Esophagus (tissue), 2 donors: ENCODE measurements at regions not wholly inside any gene's neighbourhood (a gene's known extent, or its start where the extent isn't known, plus 50 kb on each side); places are given as distances from the start of the nearest gene placed in this dataset.

ENCODE experiments used
- H3K27ac ChIP-seq, 2 donors: one replicate each; pipeline ENCODE4 v1.5.1; 2013; ENCODE audit warnings: low read depth in 2 of 2, mild to moderate bottlenecking in 2 of 2, inconsistent platforms in 1 of 2, low read length in 1 of 2, moderate library complexity in 1 of 2
- H3K27me3 ChIP-seq, 2 donors: one replicate each; pipeline ENCODE4 v1.6.1; 2013; ENCODE audit warnings: low read length in 2 of 2, control low read depth in 1 of 2, mild to moderate bottlenecking in 1 of 2; ENCODE audit not compliant: insufficient read depth in 2 of 2, control insufficient read depth in 1 of 2
- H3K36me3 ChIP-seq, 2 donors: one replicate each; pipeline ENCODE4 v1.6.1; 2013; ENCODE audit warnings: low read length in 1 of 2; ENCODE audit not compliant: control insufficient read depth in 2 of 2, insufficient read depth in 2 of 2
- H3K4me1 ChIP-seq, 2 donors: one replicate each; pipeline ENCODE4 v1.6.1; 2013; ENCODE audit warnings: low read length in 1 of 2; ENCODE audit not compliant: control insufficient read depth in 2 of 2, insufficient read depth in 2 of 2
- H3K4me3 ChIP-seq, 2 donors: one replicate each; pipeline ENCODE4 v1.5.1; 2013; ENCODE audit warnings: low read length in 2 of 2, mild to moderate bottlenecking in 2 of 2, low read depth in 1 of 2, moderate library complexity in 1 of 2
- H3K9me3 ChIP-seq, 2 donors: one replicate each; pipeline ENCODE4 v1.6.1; 2013; ENCODE audit warnings: mild to moderate bottlenecking in 2 of 2, low read depth in 1 of 2, low read length in 1 of 2, moderate library complexity in 1 of 2; ENCODE audit not compliant: control insufficient read depth in 2 of 2, insufficient read depth in 1 of 2
- WGBS, 2 donors: extraction: QIAGEN DNeasy Blood & Tissue Kit; methylation state at CpG; one replicate each; pipeline ENCODE4 v1.1.7; 2013; 5-methylcytosine and 5-hydroxymethylcytosine counted together
- donor health status: healthy with polysubstance abuse.
- donor health status: Bipolar disorder and iron deficiency.

GRCh38 chr7:13090959-13091358, 403.5 kb downstream of the ARL4A start:
- 86 to 92% methylated on average over 1 of the region's 1 CpG for WGBS, 2 donors
- Histone ChIP-seq H3K4me1 (no peaks in the 10 kb centered on the region), H3K27me3 (no peaks in the 10 kb centered on the region), H3K4me3 (no peak overlapping the region), H3K36me3 (no peaks in the 10 kb centered on the region), H3K9me3 (no peaks in the 10 kb centered on the region), H3K27ac (no peak overlapping the region)

DNA sequence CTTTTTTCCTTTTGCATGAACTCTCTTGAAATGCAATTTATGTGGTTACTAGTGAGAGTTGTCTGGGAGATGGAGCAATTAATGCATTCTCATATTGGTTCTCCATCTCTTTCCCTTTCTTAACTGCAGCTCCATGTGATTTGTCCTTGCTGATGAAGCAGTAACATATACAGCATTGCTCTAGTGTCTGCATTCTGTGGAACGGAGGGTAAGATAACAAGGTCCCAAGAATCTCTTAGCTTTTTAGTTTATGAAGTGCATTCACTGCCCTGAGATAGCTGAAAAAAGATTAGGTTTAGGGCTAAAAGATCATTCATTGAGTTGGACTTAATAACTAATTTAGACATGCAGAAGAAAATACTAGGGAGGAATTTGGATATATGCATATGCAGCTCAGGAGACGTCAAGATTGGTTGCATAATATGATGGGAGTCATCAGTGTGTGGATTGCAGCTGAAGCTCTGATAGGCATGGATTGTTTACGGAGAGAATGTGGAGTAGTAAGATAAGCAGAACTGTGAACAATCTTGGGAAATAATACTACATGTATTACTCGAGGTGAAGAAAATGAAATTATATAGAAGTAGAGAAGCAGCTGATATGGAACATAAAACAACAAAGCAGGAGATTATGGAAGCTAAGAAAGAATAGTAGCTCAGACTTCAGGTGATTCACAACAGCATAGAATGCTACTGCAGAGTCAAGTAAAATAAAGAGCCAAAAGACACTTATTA, 404.7 kb downstream of the ARL4A start:
- H3K4me1 ChIP-seq = no peaks in the 10 kb centered on the region
- H3K4me3 ChIP-seq = no peak overlapping the region
- no peaks in the 10 kb centered on the region for H3K36me3 ChIP-seq
- no peaks in the 10 kb centered on the region for H3K27me3 ChIP-seq
- no peaks in the 10 kb centered on the region for H3K9me3 ChIP-seq
- H3K27ac ChIP-seq = no peak overlapping the region
- whole genome bisulfite sequencing, 2 donors = 66 to 72% methylated on average over 4 of the region's 4 CpGs

DNA sequence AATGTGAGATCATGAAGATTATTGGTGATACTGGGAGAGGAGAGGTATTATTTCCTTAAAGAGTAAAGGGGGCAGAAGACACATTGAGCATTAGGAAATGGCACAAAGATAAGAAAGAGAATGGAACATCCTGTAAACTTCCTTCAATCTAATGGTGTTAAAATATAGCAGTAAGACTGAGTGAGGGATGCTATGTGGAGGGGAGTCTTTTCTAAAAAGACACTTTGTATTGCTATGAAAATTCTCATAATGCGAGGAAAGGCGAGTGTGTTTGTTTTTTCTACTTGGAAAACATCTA, 405.2 kb downstream of the ARL4A start:
- Histone ChIP-seq H3K9me3 (no peaks in the 10 kb centered on the region), H3K27me3 (no peaks in the 10 kb centered on the region), H3K4me1 (no peaks in the 10 kb centered on the region), H3K27ac (no peak overlapping the region), H3K36me3 (no peaks in the 10 kb centered on the region), H3K4me3 (no peak overlapping the region)
- WGBS, 2 donors = 71 to 73% methylated on average over 2 of the region's 2 CpGs

DNA sequence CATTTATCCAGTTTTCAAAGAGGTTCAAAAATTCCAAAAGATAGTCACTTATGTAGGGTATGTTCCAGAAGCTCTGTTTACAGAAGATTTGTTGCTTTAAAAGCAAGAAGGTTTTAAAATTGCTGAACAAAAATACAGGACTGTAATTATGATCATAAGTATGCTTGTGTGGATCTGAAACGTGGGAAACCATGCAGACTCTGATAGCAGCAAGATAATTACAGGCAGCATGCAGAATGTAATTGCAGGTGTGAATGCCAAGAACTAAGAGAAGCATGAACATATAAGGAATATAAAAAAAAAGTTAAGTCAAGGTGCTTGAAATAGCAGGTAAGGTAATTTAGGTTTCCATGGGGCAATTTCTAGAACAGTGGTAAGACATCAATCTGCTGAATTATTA, 405.7 kb downstream of the ARL4A start:
- H3K4me1 ChIP-seq = no peaks in the 10 kb centered on the region
- H3K4me3 ChIP-seq = no peak overlapping the region
- WGBS, 2 donors = 19 to 28% methylated on average over 1 of the region's 1 CpG
- H3K27me3 ChIP-seq = no peaks in the 10 kb centered on the region
- H3K36me3 ChIP-seq = no peaks in the 10 kb centered on the region
- no peaks in the 10 kb centered on the region for H3K9me3 ChIP-seq
- no peak overlapping the region for H3K27ac ChIP-seq

- WGBS, 2 donors = 60 to 75% methylated on average over 3 of the region's 3 CpGs
- Histone ChIP-seq H3K4me3 (no peak overlapping the region), H3K36me3 (no peaks in the 10 kb centered on the region), H3K9me3 (no peaks in the 10 kb centered on the region), H3K27me3 (no peaks in the 10 kb centered on the region), H3K4me1 (no peaks in the 10 kb centered on the region), H3K27ac (no peak overlapping the region)
Observed at GRCh38 chr7:13097499-13097898, 410.1 kb downstream of the ARL4A start.

- Histone ChIP-seq H3K4me1 (no peaks in the 10 kb centered on the region), H3K4me3 (no peak overlapping the region), H3K27me3 (no peaks in the 10 kb centered on the region), H3K9me3 (no peaks in the 10 kb centered on the region), H3K36me3 (no peaks in the 10 kb centered on the region), H3K27ac (no peak overlapping the region)
- WGBS, 2 donors = 90 to 91% methylated on average over 4 of the region's 4 CpGs
Observed at GRCh38 chr7:13098161-13098560, 410.7 kb downstream of the ARL4A start.

DNA sequence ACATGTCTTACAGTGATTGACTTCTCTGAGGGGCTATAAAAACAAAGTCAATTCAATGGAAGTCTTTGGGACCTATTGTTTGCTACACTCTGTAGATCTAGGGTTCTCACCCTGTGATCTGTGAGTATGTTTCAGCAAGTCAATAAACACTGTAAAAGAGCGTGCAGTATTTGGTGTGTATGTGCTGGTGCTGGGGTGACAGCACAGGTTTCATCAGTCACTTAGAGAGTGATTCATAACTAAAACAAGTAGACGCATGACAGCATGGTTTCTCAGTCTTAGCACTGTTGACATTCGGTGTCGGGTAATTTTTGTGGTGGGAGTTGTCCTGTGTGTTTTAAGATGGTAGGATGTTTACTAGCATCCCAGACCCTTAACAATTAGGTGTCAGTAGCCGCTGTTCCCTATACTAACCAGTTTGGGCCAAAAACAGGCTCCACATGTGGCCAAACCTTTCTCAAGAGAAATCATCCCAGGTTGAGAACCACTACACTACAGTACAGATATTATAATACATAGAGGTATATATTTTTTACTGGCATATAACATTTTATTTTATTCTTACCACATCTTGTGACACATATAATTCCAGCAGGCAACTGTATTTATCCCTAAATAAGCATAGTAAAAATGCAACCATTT, 411.8 kb downstream of the ARL4A start:
- WGBS, 2 donors = 50 to 61% methylated on average over 5 of the region's 5 CpGs
- Histone ChIP-seq H3K27ac (peak overlapping the region; percentile 2 to 64), H3K9me3 (no peaks in the 10 kb centered on the region), H3K27me3 (no peaks in the 10 kb centered on the region), H3K4me1 (no peaks in the 10 kb centered on the region), H3K4me3 (no peak overlapping the region), H3K36me3 (no peaks in the 10 kb centered on the region)

GRCh38 chr7:13104128-13104527, 416.7 kb downstream of the ARL4A start:
- Histone ChIP-seq H3K36me3 (no peaks in the 10 kb centered on the region), H3K9me3 (no peaks in the 10 kb centered on the region), H3K27me3 (no peaks in the 10 kb centered on the region), H3K4me1 (no peaks in the 10 kb centered on the region), H3K4me3 (no peak overlapping the region), H3K27ac (no peak overlapping the region)
- WGBS, 2 donors = 45 to 53% methylated on average over 1 of the region's 1 CpG

DNA sequence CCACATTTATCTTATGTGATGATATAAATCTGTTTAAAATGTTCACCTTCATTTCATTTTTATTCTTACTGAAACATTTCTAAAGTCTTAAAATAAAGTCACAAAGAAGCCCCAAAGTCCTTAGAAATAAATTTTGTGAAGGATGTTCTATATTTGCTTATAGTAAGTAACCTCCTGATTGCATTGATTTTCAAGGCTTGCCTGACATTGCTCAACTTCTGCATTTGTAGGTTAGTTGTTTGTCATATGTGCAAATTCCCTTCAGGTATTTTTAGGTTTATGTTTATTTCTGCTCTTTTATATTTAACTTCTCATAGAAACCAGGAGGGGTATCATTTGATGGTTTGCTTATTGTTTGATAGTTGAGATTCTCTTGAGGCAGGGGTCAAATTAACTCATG, 417.8 kb downstream of the ARL4A start:
- Histone ChIP-seq H3K4me3 (no peak overlapping the region), H3K27ac (no peak overlapping the region), H3K9me3 (peaks cover 0 to 2% of the 10 kb centered on the region in 2 donors), H3K4me1 (no peaks in the 10 kb centered on the region), H3K36me3 (no peaks in the 10 kb centered on the region), H3K27me3 (no peaks in the 10 kb centered on the region)

GRCh38 chr7:13106513-13106912, 419.1 kb downstream of the ARL4A start:
- Histone ChIP-seq H3K27ac (no peak overlapping the region), H3K4me1 (no peaks in the 10 kb centered on the region), H3K36me3 (no peaks in the 10 kb centered on the region), H3K4me3 (no peak overlapping the region), H3K27me3 (no peaks in the 10 kb centered on the region), H3K9me3 (peaks cover 0 to 2% of the 10 kb centered on the region in 2 donors)
- WGBS, 2 donors = 94 to 95% methylated on average over 2 of the region's 2 CpGs
